COLO668 (cell line): ENCODE measurements at regions not wholly inside any gene's neighbourhood (a gene's known extent, or its start where the extent isn't known, plus 50 kb on each side); places are given as distances from the start of the nearest gene placed in this dataset.

ENCODE experiments used
- DNase-seq: peaks from one replicate; lab custom pipeline; 2025; ENCODE audit not compliant: unreplicated experiment; lab: John Stamatoyannopoulos, UW

- DNase-seq = no peak
These were observed 229.3 kb downstream of the IDS start for GRCh38 chrX:149275836-149276235.

- no peak for DNase-seq
These were observed 230.5 kb downstream of the IDS start for GRCh38 chrX:149274516-149275105.

GRCh38 chrX:149272690-149273463, 232.2 kb downstream of the IDS start:
- DNase-seq = no peak

GRCh38 chrX:149267878-149268813, 237.0 kb downstream of the IDS start:
- DNase-seq = no peak

GRCh38 chrX:149262086-149262485, 243.0 kb downstream of the IDS start:
- DNase-seq = no peak

GRCh38 chrX:149259241-149259640, 245.9 kb downstream of the IDS start:
- no peak for DNase-seq

- no peak for DNase-seq
These were observed 249.2 kb downstream of the IDS start for GRCh38 chrX:149255860-149256259.

GRCh38 chrX:149248073-149248625, 257.0 kb downstream of the IDS start:
- no peak for DNase-seq

- no peak for DNase-seq
These were observed 274.4 kb downstream of the IDS start for GRCh38 chrX:149230689-149231088.

- no peak for DNase-seq
These were observed 281.3 kb downstream of the IDS start for GRCh38 chrX:149223854-149224253.

- no peak for DNase-seq
These were observed 283.1 kb downstream of the IDS start for GRCh38 chrX:149222040-149222439.

- no peak for DNase-seq
These were observed 283.9 kb downstream of the IDS start for GRCh38 chrX:149221230-149221629.

- DNase-seq = no peak
These were observed 291.8 kb downstream of the IDS start for GRCh38 chrX:149213264-149213663.

- no peak for DNase-seq
These were observed 296.8 kb downstream of the IDS start for GRCh38 chrX:149208307-149208706.

GRCh38 chrX:149207518-149207917, 297.6 kb downstream of the IDS start:
- DNase-seq = no peak

- DNase-seq = no peak
These were observed 299.2 kb downstream of the IDS start for GRCh38 chrX:149205937-149206336.

GRCh38 chrX:149205081-149205480, 300.0 kb downstream of the IDS start:
- no peak for DNase-seq

- no peak for DNase-seq
These were observed 305.4 kb downstream of the IDS start for GRCh38 chrX:149199734-149200133.

- no peak for DNase-seq
These were observed 305.9 kb downstream of the IDS start for GRCh38 chrX:149198980-149199732.

GRCh38 chrX:149185087-149185486, 320.0 kb downstream of the IDS start:
- no peak for DNase-seq
